Peyer's patch (tissue), 4 donors: ENCODE measurements at regions not wholly inside any gene's neighbourhood (a gene's known extent, or its start where the extent isn't known, plus 50 kb on each side); places are given as distances from the start of the nearest gene placed in this dataset.

Experiments used
- CTCF ChIP-seq, 6 experiments: fragments of 450-650 bp in 4 of 6; fragments of 200-600 bp in 2 of 6; sonication (generic) in 1 of 6; IDR thresholded peaks; one replicate each; pipeline ENCODE4 v1.5.1; 2017 to 2019; ENCODE audit warnings: antibody characterized with exemption in 6 of 6, mild to moderate bottlenecking in 3 of 6, moderate library complexity in 1 of 6
- POLR2A ChIP-seq, 2 donors: fragments of 450-650 bp; IDR thresholded peaks; one replicate each; pipeline ENCODE4 v1.5.1; 2017; ENCODE audit warnings: antibody characterized with exemption in 2 of 2, mild to moderate bottlenecking in 2 of 2, moderate library complexity in 2 of 2

GRCh38 chr4:152171556-152171955, 364.3 kb downstream of the FBXW7 start:
- TF ChIP-seq POLR2A (IDR thresholded peaks at IDR 0.05) (no peak), CTCF (IDR thresholded peaks at IDR 0.05) (no peak)
